Uterus (tissue), 3 donors: ENCODE measurements at regions not wholly inside any gene's neighbourhood (a gene's known extent, or its start where the extent isn't known, plus 50 kb on each side); places are given as distances from the start of the nearest gene placed in this dataset.

Source experiments
- DNase-seq, 2 donors: peaks; one replicate each; pipeline ENCODE4 v3.0.0-alpha.2; 2019 to 2020
- H3K27ac ChIP-seq, 2 donors: fragments of 200-600 bp; sonication (generic); 1 replicate in 1 of 2; 2 replicates in 1 of 2; pipeline ENCODE4 v1.5.1; 2016 to 2018
- H3K27me3 ChIP-seq, 2 donors: fragments of 200-600 bp; sonication (generic); one replicate each; pipeline ENCODE4 v1.5.1; 2018 to 2019; ENCODE audit warnings: control low read depth in 1 of 2
- H3K36me3 ChIP-seq, 2 donors: fragments of 200-600 bp; sonication (generic); one replicate each; pipeline ENCODE4 v1.5.1; 2019; ENCODE audit warnings: control low read depth in 1 of 2
- H3K4me1 ChIP-seq, 2 donors: fragments of 200-600 bp; sonication (generic); one replicate each; pipeline ENCODE4 v1.5.1; 2018 to 2019; ENCODE audit warnings: control low read depth in 1 of 2
- H3K4me3 ChIP-seq, 2 donors: fragments of 200-600 bp; sonication (generic); 1 replicate in 1 of 2; 2 replicates in 1 of 2; pipeline ENCODE4 v1.5.1; 2018 to 2019; ENCODE audit warnings: mild to moderate bottlenecking in 1 of 2
- H3K9me3 ChIP-seq, 2 donors: fragments of 200-600 bp; sonication (generic); one replicate each; pipeline ENCODE4 v1.5.1; 2019; ENCODE audit warnings: control low read depth in 1 of 2
- POLR2A ChIP-seq, 2 donors: fragments of 450-650 bp; IDR thresholded peaks; one replicate each; pipeline ENCODE4 v1.6.1; 2016; ENCODE audit warnings: antibody characterized with exemption in 2 of 2, mild to moderate bottlenecking in 1 of 2, moderate library complexity in 1 of 2
- intact Hi-C: fragments of 100-400 bp; cut with DNase I; formaldehyde crosslinking; loops from one replicate; pipeline ENCODE4 v1.15.1; 2023; ENCODE audit warnings: low total_unique reads
- TF ChIP-seq, protein P1 (sequence below), 4 experiments: fragments of 200-600 bp in 2 of 4; fragments of 450-650 bp in 2 of 4; sonication (generic) in 2 of 4; IDR thresholded peaks; one replicate each; pipeline ENCODE4 v1.5.1; 2016 to 2019; ENCODE audit warnings: antibody characterized with exemption in 4 of 4, mild to moderate bottlenecking in 2 of 4, moderate library complexity in 1 of 4
- donor health status: DM: yes; HTN: yes; CAD: no.

DNA sequence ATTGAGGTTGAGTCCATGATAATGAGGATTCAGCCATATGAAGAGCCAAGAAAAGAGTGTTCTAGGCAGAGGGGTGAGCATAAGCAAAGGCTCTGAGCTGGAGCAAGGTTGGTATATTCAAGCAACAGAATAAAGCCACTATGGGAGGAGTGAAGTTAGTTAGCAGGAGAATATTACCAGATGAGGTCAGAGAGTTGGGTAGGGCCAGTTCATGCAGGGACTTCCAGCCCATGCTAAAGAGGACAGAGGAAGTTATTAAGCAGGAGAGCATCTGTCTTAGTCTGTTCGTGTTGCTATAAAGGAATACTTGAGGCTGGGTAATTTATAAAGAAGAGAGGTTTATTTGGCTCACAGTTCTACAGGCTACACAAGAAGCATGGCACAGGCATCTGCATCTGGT is 57.1 kb upstream of the ATG10 start:
- intact Hi-C loops, result no loop called here
- no peaks in the 10 kb centered on the region for H3K27me3 ChIP-seq
- no peak for TF ChIP-seq POLR2A (IDR thresholded peaks at IDR 0.05)
- TF ChIP-seq, protein P1, sequence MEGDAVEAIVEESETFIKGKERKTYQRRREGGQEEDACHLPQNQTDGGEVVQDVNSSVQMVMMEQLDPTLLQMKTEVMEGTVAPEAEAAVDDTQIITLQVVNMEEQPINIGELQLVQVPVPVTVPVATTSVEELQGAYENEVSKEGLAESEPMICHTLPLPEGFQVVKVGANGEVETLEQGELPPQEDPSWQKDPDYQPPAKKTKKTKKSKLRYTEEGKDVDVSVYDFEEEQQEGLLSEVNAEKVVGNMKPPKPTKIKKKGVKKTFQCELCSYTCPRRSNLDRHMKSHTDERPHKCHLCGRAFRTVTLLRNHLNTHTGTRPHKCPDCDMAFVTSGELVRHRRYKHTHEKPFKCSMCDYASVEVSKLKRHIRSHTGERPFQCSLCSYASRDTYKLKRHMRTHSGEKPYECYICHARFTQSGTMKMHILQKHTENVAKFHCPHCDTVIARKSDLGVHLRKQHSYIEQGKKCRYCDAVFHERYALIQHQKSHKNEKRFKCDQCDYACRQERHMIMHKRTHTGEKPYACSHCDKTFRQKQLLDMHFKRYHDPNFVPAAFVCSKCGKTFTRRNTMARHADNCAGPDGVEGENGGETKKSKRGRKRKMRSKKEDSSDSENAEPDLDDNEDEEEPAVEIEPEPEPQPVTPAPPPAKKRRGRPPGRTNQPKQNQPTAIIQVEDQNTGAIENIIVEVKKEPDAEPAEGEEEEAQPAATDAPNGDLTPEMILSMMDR (IDR thresholded peaks at IDR 0.05), result no peak
- H3K36me3 ChIP-seq, result no peaks in the 10 kb centered on the region
- no peak for DNase-seq
- H3K9me3 ChIP-seq, result no peaks in the 10 kb centered on the region
- H3K4me1 ChIP-seq, result no peaks in the 10 kb centered on the region
- no peak overlapping the region for H3K27ac ChIP-seq
- no peak overlapping the region for H3K4me3 ChIP-seq

DNA sequence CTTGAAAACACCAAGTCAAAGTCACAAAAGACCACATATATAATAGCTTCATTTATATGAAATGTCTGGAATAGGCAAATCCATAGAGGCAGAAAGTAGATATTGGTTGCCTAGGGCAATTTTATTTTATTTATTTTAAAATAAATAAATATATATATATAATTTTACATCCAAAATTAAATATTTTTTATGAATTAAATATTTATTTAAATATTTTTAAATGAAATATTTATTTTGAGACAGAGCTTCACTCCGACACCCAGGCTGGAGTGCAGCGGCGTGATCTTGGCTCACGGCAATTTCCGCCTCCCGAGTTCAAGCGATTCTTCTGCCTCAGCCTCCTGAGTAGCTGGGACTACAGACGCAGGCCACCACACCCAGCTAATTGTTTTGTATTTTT is 58.9 kb upstream of the ATG10 start:
- no peak overlapping the region for H3K4me3 ChIP-seq
- no peak for DNase-seq
- H3K27ac ChIP-seq, result no peak overlapping the region
- intact Hi-C loops, result no loop called here
- no peaks in the 10 kb centered on the region for H3K9me3 ChIP-seq
- H3K4me1 ChIP-seq, result peaks cover 0 to under 1% of the 10 kb centered on the region in 2 donors
- TF ChIP-seq, protein P1 (IDR thresholded peaks at IDR 0.05), result no peak
- TF ChIP-seq POLR2A (IDR thresholded peaks at IDR 0.05), result no peak
- H3K36me3 ChIP-seq, result no peaks in the 10 kb centered on the region
- H3K27me3 ChIP-seq, result no peaks in the 10 kb centered on the region

- DNase-seq, result no peak
- Histone ChIP-seq H3K27ac (no peak overlapping the region), H3K27me3 (no peaks in the 10 kb centered on the region), H3K4me3 (no peak overlapping the region), H3K9me3 (no peaks in the 10 kb centered on the region), H3K36me3 (no peaks in the 10 kb centered on the region), H3K4me1 (peaks cover 0 to 5% of the 10 kb centered on the region in 2 donors)
- TF ChIP-seq, protein P1 (IDR thresholded peaks at IDR 0.05), result no peak
- TF ChIP-seq POLR2A (IDR thresholded peaks at IDR 0.05), result no peak
- intact Hi-C loops, result no loop called here
Measured at GRCh38 chr5:81909677-81910076, 62.1 kb upstream of the ATG10 start.

- Histone ChIP-seq H3K4me3 (no peak overlapping the region), H3K27ac (no peak overlapping the region), H3K36me3 (no peaks in the 10 kb centered on the region), H3K27me3 (no peaks in the 10 kb centered on the region), H3K9me3 (no peaks in the 10 kb centered on the region), H3K4me1 (peaks cover 0 to 5% of the 10 kb centered on the region in 2 donors)
- no peak for TF ChIP-seq POLR2A (IDR thresholded peaks at IDR 0.05)
- TF ChIP-seq, protein P1 (IDR thresholded peaks at IDR 0.05), result no peak
- intact Hi-C loops, result no loop called here
- no peak for DNase-seq
Measured at GRCh38 chr5:81908771-81909170, 63.1 kb upstream of the ATG10 start.

DNA sequence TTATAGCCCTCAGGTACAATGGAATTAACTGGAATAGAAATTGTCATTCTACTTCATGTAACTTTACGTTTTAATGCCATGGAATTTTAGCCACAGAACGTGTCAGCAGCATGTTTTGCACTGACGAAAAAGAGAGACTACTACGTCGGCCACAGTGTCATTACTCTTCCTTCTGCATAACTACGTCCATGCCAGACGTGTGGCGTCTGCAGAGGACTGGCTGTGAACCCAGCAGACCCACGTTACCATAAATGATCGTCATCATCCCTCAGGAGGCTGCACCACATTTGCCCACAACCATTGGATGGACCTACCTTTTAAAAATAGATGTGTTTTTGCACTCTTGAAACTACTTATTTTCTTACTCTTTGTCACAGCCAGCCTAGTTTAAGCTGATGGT is 63.8 kb upstream of the ATG10 start:
- no peak overlapping the region for H3K4me3 ChIP-seq
- no peak for TF ChIP-seq POLR2A (IDR thresholded peaks at IDR 0.05)
- TF ChIP-seq, protein P1 (IDR thresholded peaks at IDR 0.05), result no peak
- no peak overlapping the region for H3K27ac ChIP-seq
- H3K4me1 ChIP-seq, result peaks cover 0 to 5% of the 10 kb centered on the region in 2 donors
- H3K9me3 ChIP-seq, result no peaks in the 10 kb centered on the region
- no peak for DNase-seq
- no peaks in the 10 kb centered on the region for H3K27me3 ChIP-seq
- intact Hi-C loops, result no loop called here
- H3K36me3 ChIP-seq, result no peaks in the 10 kb centered on the region
